DMS 273 (cell line): ENCODE measurements at regions not wholly inside any gene's neighbourhood (a gene's known extent, or its start where the extent isn't known, plus 50 kb on each side); places are given as distances from the start of the nearest gene placed in this dataset.

Source experiments
- DNase-seq: peaks from one replicate; lab custom pipeline; 2025; ENCODE audit not compliant: unreplicated experiment; lab: John Stamatoyannopoulos, UW

GRCh38 chr13:73284081-73284874, 225.5 kb downstream of the KLF5 start:
- no peak for DNase-seq

GRCh38 chr13:73283636-73284035, 224.8 kb downstream of the KLF5 start:
- DNase-seq = no peak

GRCh38 chr13:73281746-73282145, 222.9 kb downstream of the KLF5 start:
- DNase-seq = no peak

GRCh38 chr13:73278186-73278585, 219.4 kb downstream of the KLF5 start:
- no peak for DNase-seq

- no peak for DNase-seq
Observed at GRCh38 chr13:73275163-73275562, 216.4 kb downstream of the KLF5 start.

GRCh38 chr13:73274147-73274546, 215.3 kb downstream of the KLF5 start:
- no peak for DNase-seq

GRCh38 chr13:73273745-73274144, 214.9 kb downstream of the KLF5 start:
- no peak for DNase-seq

GRCh38 chr13:73273276-73273675, 214.5 kb downstream of the KLF5 start:
- no peak for DNase-seq

GRCh38 chr13:73272831-73273230, 214.0 kb downstream of the KLF5 start:
- no peak for DNase-seq

- DNase-seq = peak; percentile 79
Observed at GRCh38 chr13:73268306-73268705, 209.5 kb downstream of the KLF5 start.

- no peak for DNase-seq
Observed at GRCh38 chr13:73266640-73267180, 207.9 kb downstream of the KLF5 start.

- no peak for DNase-seq
Observed at GRCh38 chr13:73262862-73263627, 204.2 kb downstream of the KLF5 start.

- DNase-seq = no peak
Observed at GRCh38 chr13:73261739-73262216, 203.0 kb downstream of the KLF5 start.

GRCh38 chr13:73259061-73260017, 200.5 kb downstream of the KLF5 start:
- no peak for DNase-seq

GRCh38 chr13:73258406-73258805, 199.6 kb downstream of the KLF5 start:
- no peak for DNase-seq

- DNase-seq = no peak
Observed at GRCh38 chr13:73254827-73255226, 196.0 kb downstream of the KLF5 start.

GRCh38 chr13:73251626-73252265, 192.9 kb downstream of the KLF5 start:
- DNase-seq = no peak

- DNase-seq = no peak
Observed at GRCh38 chr13:73250061-73250460, 191.3 kb downstream of the KLF5 start.

- peak; percentile 17 for DNase-seq
Observed at GRCh38 chr13:73248711-73249580, 190.1 kb downstream of the KLF5 start.
